ENCODE measurements at regions not wholly inside any gene's neighbourhood (a gene's known extent, or its start where the extent isn't known, plus 50 kb on each side); places are given as distances from the start of the nearest gene placed in this dataset.

DNA sequence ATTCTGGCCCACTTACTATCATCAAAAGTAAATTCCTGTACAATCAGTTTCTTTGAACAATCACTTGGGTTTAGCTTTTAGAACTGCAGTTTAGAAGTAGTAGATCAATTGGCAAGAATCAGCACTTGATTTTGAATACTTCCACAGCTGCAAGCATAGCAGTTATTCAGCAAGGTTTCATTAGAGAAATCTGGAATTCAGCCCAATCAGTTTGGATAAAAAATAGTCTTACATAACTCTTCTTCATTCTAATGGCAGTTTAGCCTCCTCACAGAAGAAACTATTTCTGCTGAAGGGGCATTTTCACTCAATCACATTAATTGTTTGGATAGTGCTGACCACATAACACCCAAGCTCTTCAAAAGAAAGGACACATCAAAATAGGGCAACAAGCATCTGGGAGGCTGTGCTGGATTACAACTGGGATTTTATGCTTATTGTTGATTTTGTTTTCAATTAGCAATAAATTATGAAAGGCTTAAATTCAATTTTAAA is 336.2 kb upstream of the PDE4D start:
- DNase-seq, result no peak
- no peak overlapping the region for H3K27ac ChIP-seq (ENCODE audit: low read length, poor library complexity, severe bottlenecking)
- no peak overlapping the region for H3K18ac ChIP-seq (ENCODE audit: low read depth in 1 of 2, low read length in 2 of 2)
- no peak overlapping the region for H3K9ac ChIP-seq (ENCODE audit: low read length)
- H3K4ac ChIP-seq (ENCODE audit: low read depth in 1 of 2, low read length in 2 of 2), result no peak overlapping the region
- H3K4me2 ChIP-seq (ENCODE audit: low read length, poor library complexity, severe bottlenecking), result no peak overlapping the region
- no peak overlapping the region for H2BK5ac ChIP-seq (ENCODE audit: low read depth, low read length, poor library complexity, severe bottlenecking)
- H4K91ac ChIP-seq (ENCODE audit: low read length), result no peak overlapping the region
- no peaks in the 10 kb centered on the region for H3K79me1 ChIP-seq (replicated peaks; ENCODE audit: low read length, poor library complexity, severe bottlenecking)
- H2BK12ac ChIP-seq (ENCODE audit: low read length in 2 of 2), result no peak overlapping the region
- H3K4me3 ChIP-seq (ENCODE audit: insufficient read depth in 1 of 2, low read depth in 1 of 2, low read length in 2 of 2), result no peak overlapping the region
- no peak overlapping the region for H2AFZ ChIP-seq (ENCODE audit: low read depth, low read length)
- no peaks in the 10 kb centered on the region for H3K4me1 ChIP-seq (ENCODE audit: control insufficient read depth, insufficient read depth, low read depth, low read length)
- H3K23ac ChIP-seq (ENCODE audit: low read length in 2 of 2), result no peak overlapping the region
- no peaks in the 10 kb centered on the region for H3K36me3 ChIP-seq (ENCODE audit: control insufficient read depth in 1 of 2, insufficient read depth in 2 of 2, low read depth in 1 of 2, low read length in 2 of 2)
- H2BK120ac ChIP-seq (ENCODE audit: low read depth, low read length), result no peak overlapping the region
- no peaks in the 10 kb centered on the region for H3K27me3 ChIP-seq (ENCODE audit: control insufficient read depth in 1 of 2, insufficient read depth in 1 of 2, low read length in 2 of 2)
- no peak overlapping the region for H4K8ac ChIP-seq (ENCODE audit: low read length)
- H3K14ac ChIP-seq (ENCODE audit: low read length in 2 of 2), result no peak overlapping the region
- no peaks in the 10 kb centered on the region for H3K9me3 ChIP-seq (ENCODE audit: control insufficient read depth, low read length)
- no peak overlapping the region for H2BK15ac ChIP-seq (ENCODE audit: low read depth, poor library complexity, severe bottlenecking)
- H2AK5ac ChIP-seq (ENCODE audit: low read length, severe bottlenecking), result no peak overlapping the region

DNA sequence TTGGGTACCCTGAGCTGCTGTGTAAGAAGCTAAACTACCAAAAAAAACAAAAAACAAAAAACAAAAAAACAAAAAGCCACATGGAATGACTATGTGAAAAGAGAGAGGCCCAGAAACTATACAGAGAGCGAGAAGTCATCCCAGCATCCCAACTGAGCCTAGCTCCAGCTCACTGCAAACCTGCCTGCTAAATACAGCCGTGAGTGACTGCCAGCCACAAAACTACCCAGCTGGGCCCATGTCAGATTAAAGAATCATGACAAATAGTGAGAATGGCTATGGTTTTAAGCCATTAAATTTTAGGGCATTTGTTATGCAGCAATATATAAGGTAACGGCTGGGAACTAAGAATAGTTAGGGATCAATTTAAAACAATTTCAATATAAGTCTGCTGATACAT is 335.1 kb upstream of the PDE4D start:
- Histone ChIP-seq H2AK5ac (ENCODE audit: low read length, severe bottlenecking) (no peak overlapping the region), H3K27ac (ENCODE audit: low read length, poor library complexity, severe bottlenecking) (no peak overlapping the region), H2BK120ac (ENCODE audit: low read depth, low read length) (no peak overlapping the region), H3K23ac (ENCODE audit: low read length in 2 of 2) (no peak overlapping the region), H3K4ac (ENCODE audit: low read depth in 1 of 2, low read length in 2 of 2) (no peak overlapping the region), H3K4me1 (ENCODE audit: control insufficient read depth, insufficient read depth, low read depth, low read length) (no peaks in the 10 kb centered on the region), H3K9ac (ENCODE audit: low read length) (no peak overlapping the region), H3K79me1 (replicated peaks; ENCODE audit: low read length, poor library complexity, severe bottlenecking) (no peaks in the 10 kb centered on the region), H3K18ac (ENCODE audit: low read depth in 1 of 2, low read length in 2 of 2) (no peak overlapping the region), H3K36me3 (ENCODE audit: control insufficient read depth in 1 of 2, insufficient read depth in 2 of 2, low read depth in 1 of 2, low read length in 2 of 2) (no peaks in the 10 kb centered on the region), H2AFZ (ENCODE audit: low read depth, low read length) (no peak overlapping the region), H4K8ac (ENCODE audit: low read length) (no peak overlapping the region), H3K4me3 (ENCODE audit: insufficient read depth in 1 of 2, low read depth in 1 of 2, low read length in 2 of 2) (no peak overlapping the region), H3K27me3 (ENCODE audit: control insufficient read depth in 1 of 2, insufficient read depth in 1 of 2, low read length in 2 of 2) (no peaks in the 10 kb centered on the region), H3K4me2 (ENCODE audit: low read length, poor library complexity, severe bottlenecking) (no peak overlapping the region), H2BK5ac (ENCODE audit: low read depth, low read length, poor library complexity, severe bottlenecking) (no peak overlapping the region), H4K91ac (ENCODE audit: low read length) (no peak overlapping the region), H3K9me3 (ENCODE audit: control insufficient read depth, low read length) (no peaks in the 10 kb centered on the region), H2BK15ac (ENCODE audit: low read depth, poor library complexity, severe bottlenecking) (no peak overlapping the region), H2BK12ac (ENCODE audit: low read length in 2 of 2) (no peak overlapping the region), H3K14ac (ENCODE audit: low read length in 2 of 2) (no peak overlapping the region)
- 100% methylated on average over 1 of the region's 3 CpGs for WGBS
- DNase-seq, result no peak

DNA sequence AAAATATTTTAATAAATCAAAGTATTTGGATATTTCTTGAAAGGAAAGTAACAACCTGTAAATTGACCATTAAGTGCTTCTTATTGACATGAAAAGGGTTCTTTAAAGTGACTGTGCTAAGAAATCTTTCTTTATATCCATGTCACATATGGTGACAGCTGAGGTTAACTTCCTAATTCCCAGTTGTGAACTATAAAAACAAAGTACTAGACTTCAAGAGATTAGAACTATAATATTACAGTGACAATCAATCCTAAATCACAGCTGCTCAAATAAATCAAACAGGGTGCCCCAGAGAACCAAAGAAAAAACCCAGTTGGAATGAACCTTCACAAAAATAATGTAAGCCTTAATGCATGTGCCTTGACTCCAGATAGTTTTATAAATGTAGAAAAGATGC is 332.6 kb upstream of the PDE4D start:
- Histone ChIP-seq H3K9ac (ENCODE audit: low read length) (no peak overlapping the region), H3K27ac (ENCODE audit: low read length, poor library complexity, severe bottlenecking) (no peak overlapping the region), H2BK15ac (ENCODE audit: low read depth, poor library complexity, severe bottlenecking) (no peak overlapping the region), H3K9me3 (ENCODE audit: control insufficient read depth, low read length) (no peaks in the 10 kb centered on the region), H3K36me3 (ENCODE audit: control insufficient read depth in 1 of 2, insufficient read depth in 2 of 2, low read depth in 1 of 2, low read length in 2 of 2) (no peaks in the 10 kb centered on the region), H3K27me3 (ENCODE audit: control insufficient read depth in 1 of 2, insufficient read depth in 1 of 2, low read length in 2 of 2) (no peaks in the 10 kb centered on the region), H3K4ac (ENCODE audit: low read depth in 1 of 2, low read length in 2 of 2) (no peak overlapping the region), H3K4me3 (ENCODE audit: insufficient read depth in 1 of 2, low read depth in 1 of 2, low read length in 2 of 2) (no peak overlapping the region), H2BK12ac (ENCODE audit: low read length in 2 of 2) (no peak overlapping the region), H2BK5ac (ENCODE audit: low read depth, low read length, poor library complexity, severe bottlenecking) (no peak overlapping the region), H3K4me1 (ENCODE audit: control insufficient read depth, insufficient read depth, low read depth, low read length) (no peaks in the 10 kb centered on the region), H3K4me2 (ENCODE audit: low read length, poor library complexity, severe bottlenecking) (no peak overlapping the region), H2BK120ac (ENCODE audit: low read depth, low read length) (no peak overlapping the region), H3K23ac (ENCODE audit: low read length in 2 of 2) (no peak overlapping the region), H3K14ac (ENCODE audit: low read length in 2 of 2) (no peak overlapping the region), H3K18ac (ENCODE audit: low read depth in 1 of 2, low read length in 2 of 2) (no peak overlapping the region), H2AFZ (ENCODE audit: low read depth, low read length) (no peak overlapping the region), H2AK5ac (ENCODE audit: low read length, severe bottlenecking) (no peak overlapping the region), H4K8ac (ENCODE audit: low read length) (no peak overlapping the region), H4K91ac (ENCODE audit: low read length) (no peak overlapping the region), H3K79me1 (replicated peaks; ENCODE audit: low read length, poor library complexity, severe bottlenecking) (no peaks in the 10 kb centered on the region)
- no peak for DNase-seq

DNA sequence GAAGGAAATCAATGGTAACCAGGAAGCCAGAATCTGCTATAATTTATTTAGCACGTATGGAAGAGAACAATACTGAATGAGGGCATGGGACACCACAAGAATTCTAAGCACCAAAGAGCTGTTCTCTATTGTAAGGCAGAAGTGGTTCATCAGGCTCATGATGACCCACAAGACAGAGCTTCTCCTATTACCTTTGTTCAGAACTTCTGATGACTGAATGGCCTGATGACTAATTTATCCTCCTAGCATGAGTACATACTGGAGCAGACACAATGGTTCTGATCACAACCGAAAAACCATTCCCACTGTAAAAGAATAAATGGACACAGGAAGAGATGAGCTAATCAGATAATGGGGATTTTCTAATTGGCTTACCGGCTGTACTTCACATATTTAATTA is 329.8 kb upstream of the PDE4D start:
- Histone ChIP-seq H4K8ac (ENCODE audit: low read length) (no peak overlapping the region), H2BK12ac (ENCODE audit: low read length in 2 of 2) (no peak overlapping the region), H3K23ac (ENCODE audit: low read length in 2 of 2) (no peak overlapping the region), H3K27me3 (ENCODE audit: control insufficient read depth in 1 of 2, insufficient read depth in 1 of 2, low read length in 2 of 2) (no peaks in the 10 kb centered on the region), H3K27ac (ENCODE audit: low read length, poor library complexity, severe bottlenecking) (no peak overlapping the region), H3K4me1 (ENCODE audit: control insufficient read depth, insufficient read depth, low read depth, low read length) (no peaks in the 10 kb centered on the region), H3K18ac (ENCODE audit: low read depth in 1 of 2, low read length in 2 of 2) (no peak overlapping the region), H2AFZ (ENCODE audit: low read depth, low read length) (no peak overlapping the region), H3K4me2 (ENCODE audit: low read length, poor library complexity, severe bottlenecking) (no peak overlapping the region), H2BK120ac (ENCODE audit: low read depth, low read length) (no peak overlapping the region), H2AK5ac (ENCODE audit: low read length, severe bottlenecking) (no peak overlapping the region), H3K4me3 (ENCODE audit: insufficient read depth in 1 of 2, low read depth in 1 of 2, low read length in 2 of 2) (no peak overlapping the region), H2BK15ac (ENCODE audit: low read depth, poor library complexity, severe bottlenecking) (no peak overlapping the region), H3K36me3 (ENCODE audit: control insufficient read depth in 1 of 2, insufficient read depth in 2 of 2, low read depth in 1 of 2, low read length in 2 of 2) (no peaks in the 10 kb centered on the region), H3K9me3 (ENCODE audit: control insufficient read depth, low read length) (no peaks in the 10 kb centered on the region), H2BK5ac (ENCODE audit: low read depth, low read length, poor library complexity, severe bottlenecking) (no peak overlapping the region), H3K9ac (ENCODE audit: low read length) (no peak overlapping the region), H4K91ac (ENCODE audit: low read length) (no peak overlapping the region), H3K79me1 (replicated peaks; ENCODE audit: low read length, poor library complexity, severe bottlenecking) (no peaks in the 10 kb centered on the region), H3K14ac (ENCODE audit: low read length in 2 of 2) (no peak overlapping the region), H3K4ac (ENCODE audit: low read depth in 1 of 2, low read length in 2 of 2) (no peak overlapping the region)
- WGBS, result 85% methylated on average over 1 of the region's 3 CpGs
- no peak for DNase-seq
